CD14-positive monocyte (primary cell): ENCODE measurements at regions not wholly inside any gene's neighbourhood (a gene's known extent, or its start where the extent isn't known, plus 50 kb on each side); places are given as distances from the start of the nearest gene placed in this dataset.

Experiments
- DNase-seq, 3 donors: peaks; one replicate each; pipeline ENCODE4 v3.0.0-alpha.2; 2011 to 2022
- H2AFZ ChIP-seq: 2 replicates; pipeline ENCODE4 v1.6.0; 2012; ENCODE audit warnings: mild to moderate bottlenecking, low read depth, low read length, inconsistent platforms; ENCODE audit not compliant: insufficient read depth, poor library complexity, severe bottlenecking
- H3K27ac ChIP-seq, 2 donors: 1 replicate in 1 of 2; 2 replicates in 1 of 2; pipeline ENCODE4 v1.5.1; 2012 to 2013; ENCODE audit warnings: low read length in 2 of 2, control low read depth in 1 of 2, inconsistent platforms in 1 of 2, low read depth in 1 of 2, mild to moderate bottlenecking in 1 of 2
- H3K27me3 ChIP-seq, 2 donors: one replicate each; pipeline versions ENCODE4 v1.6.0 to v1.6.1; 2011 to 2013; ENCODE audit warnings: low read length in 2 of 2; ENCODE audit not compliant: control insufficient read depth in 2 of 2, insufficient read depth in 2 of 2
- H3K36me3 ChIP-seq, 2 donors: replicated peaks in 1 of 2; 1 replicate in 1 of 2; 2 replicates in 1 of 2; pipeline versions ENCODE4 v1.5.1 to v1.6.1; 2012 to 2013; ENCODE audit warnings: low read length in 2 of 2, control low read depth in 1 of 2, inconsistent platforms in 1 of 2, mild to moderate bottlenecking in 1 of 2; ENCODE audit not compliant: insufficient read depth in 2 of 2, control insufficient read depth in 1 of 2
- H3K4me1 ChIP-seq, 2 donors: 1 replicate in 1 of 2; 2 replicates in 1 of 2; pipeline versions ENCODE4 v1.5.1 to v1.6.1; 2012 to 2013; ENCODE audit warnings: low read length in 2 of 2, control low read depth in 1 of 2, inconsistent platforms in 1 of 2, mild to moderate bottlenecking in 1 of 2, moderate library complexity in 1 of 2; ENCODE audit not compliant: insufficient read depth in 2 of 2, control insufficient read depth in 1 of 2
- H3K4me2 ChIP-seq: replicated peaks from 2 replicates; pipeline ENCODE3; 2012; ENCODE audit warnings: low read length, moderate library complexity, mild to moderate bottlenecking; ENCODE audit not compliant: poor library complexity, severe bottlenecking; ENCODE audit errors: extremely low read depth
- H3K4me3 ChIP-seq, 3 experiments: fragments of 200-600 bp in 1 of 3; sonication (generic) in 1 of 3; replicated peaks in 1 of 3; 1 replicate in 2 of 3; 2 replicates in 1 of 3; pipeline ENCODE4 v1.5.1; 2011 to 2013; ENCODE audit warnings: low read length in 3 of 3, mild to moderate bottlenecking in 3 of 3, control low read depth in 2 of 3, low read depth in 2 of 3, inconsistent platforms in 1 of 3, moderate library complexity in 1 of 3
- H3K79me2 ChIP-seq: 2 replicates; pipeline ENCODE4 v1.6.0; 2012; ENCODE audit warnings: mild to moderate bottlenecking, control low read depth, inconsistent platforms, low read length, moderate library complexity; ENCODE audit not compliant: insufficient read depth
- H3K9ac ChIP-seq: 2 replicates; pipeline ENCODE4 v1.6.0; 2017; ENCODE audit warnings: low read length, mild to moderate bottlenecking; ENCODE audit not compliant: insufficient read depth, poor library complexity, severe bottlenecking
- H3K9me3 ChIP-seq, 2 donors: replicated peaks in 1 of 2; 1 replicate in 1 of 2; 2 replicates in 1 of 2; pipeline versions ENCODE4 v1.5.1 to v1.6.1; 2012 to 2013; ENCODE audit warnings: low read length in 2 of 2, control low read depth in 1 of 2; ENCODE audit not compliant: control insufficient read depth in 1 of 2, insufficient read depth in 1 of 2
- H4K20me1 ChIP-seq: 2 replicates; pipeline ENCODE4 v1.6.0; 2012; ENCODE audit warnings: mild to moderate bottlenecking, low read length, control low read depth, moderate library complexity; ENCODE audit not compliant: insufficient read depth
- H3K27ac Mint-ChIP-seq, 7 donors: one replicate each; pipeline ENCODE4 v1.8.0; 2020; ENCODE audit warnings: mild to moderate bottlenecking in 7 of 7, mixed read lengths in 7 of 7, moderate library complexity in 6 of 7, inconsistent platforms in 2 of 7
- H3K27me3 Mint-ChIP-seq, 3 donors: one replicate each; pipeline ENCODE4 v1.8.0; 2021 to 2022; ENCODE audit warnings: low read depth in 3 of 3, mild to moderate bottlenecking in 3 of 3, mixed read lengths in 3 of 3, moderate library complexity in 3 of 3, inconsistent platforms in 1 of 3
- H3K36me3 Mint-ChIP-seq, 2 donors: one replicate each; pipeline ENCODE4 v1.8.0; 2020; ENCODE audit warnings: mixed read lengths in 2 of 2, inconsistent platforms in 1 of 2, mild to moderate bottlenecking in 1 of 2
- H3K4me1 Mint-ChIP-seq: one replicate; pipeline ENCODE4 v1.8.0; 2020; ENCODE audit warnings: mild to moderate bottlenecking, mixed read lengths
- H3K4me3 Mint-ChIP-seq, 2 donors: one replicate each; pipeline ENCODE4 v1.8.0; 2020; ENCODE audit warnings: mild to moderate bottlenecking in 2 of 2, mixed read lengths in 2 of 2, moderate library complexity in 1 of 2
- H3K9me3 Mint-ChIP-seq, 7 donors: one replicate each; pipeline ENCODE4 v1.8.0; 2020 to 2022; ENCODE audit warnings: mixed read lengths in 7 of 7, mild to moderate bottlenecking in 6 of 7, moderate library complexity in 6 of 7, inconsistent platforms in 2 of 7
- WGBS: methylation state at CpG from one replicate; pipeline ENCODE4 v1.1.5; 2013; ENCODE audit warnings: missing lambda C conversion rate; ENCODE audit not compliant: insufficient coverage; 5-methylcytosine and 5-hydroxymethylcytosine counted together
- intact Hi-C, 2 donors: fragments of 100-400 bp; cut with micrococcal nuclease; formaldehyde crosslinking; loops; one replicate each; pipeline versions ENCODE4 v1.15.0 to v1.15.1; 2023
- TF ChIP-seq, protein P1 (sequence below): fragments of 200-600 bp; IDR thresholded peaks from one replicate; pipeline ENCODE4 v1.8.0; 2022; ENCODE audit warnings: antibody characterized with exemption, mild to moderate bottlenecking

DNA sequence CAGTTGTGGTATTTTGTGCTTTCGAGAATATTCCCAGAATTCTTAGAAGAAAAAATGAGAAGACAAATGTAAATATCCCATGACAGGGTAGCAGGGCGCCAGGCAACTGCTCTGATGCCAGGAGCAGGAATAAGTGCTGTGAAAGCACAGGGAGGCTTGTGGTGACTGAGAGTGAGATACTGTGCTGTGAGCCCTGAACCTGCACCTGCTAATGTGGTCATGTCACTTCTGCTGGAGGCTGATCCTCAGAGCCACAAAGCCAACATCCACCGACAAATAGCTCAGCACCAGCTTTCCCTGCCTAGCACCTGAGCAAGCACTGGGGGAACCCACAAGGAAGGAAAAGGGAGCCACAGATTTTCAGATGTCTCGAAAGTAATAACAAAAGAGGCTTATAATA is 368.6 kb upstream of the CDH4 start:
- no peak overlapping the region for H3K4me2 ChIP-seq
- H3K36me3 ChIP-seq = no peaks in the 10 kb centered on the region
- H2AFZ ChIP-seq = no peak overlapping the region
- DNase-seq = no peak
- H3K36me3 Mint-ChIP-seq = no peaks in the 10 kb centered on the region
- peaks cover 0 to 3% (median 0%) of the 10 kb centered on the region in 3 donors for H3K27me3 Mint-ChIP-seq
- intact Hi-C loops = no loop called here
- H3K27me3 ChIP-seq = no peaks in the 10 kb centered on the region
- H3K9me3 ChIP-seq = no peaks in the 10 kb centered on the region
- no peak overlapping the region for H3K27ac Mint-ChIP-seq
- no peaks in the 10 kb centered on the region for H4K20me1 ChIP-seq
- no peaks in the 10 kb centered on the region for H3K4me1 ChIP-seq
- H3K4me3 Mint-ChIP-seq = no peak overlapping the region
- WGBS = 86% methylated on average over 1 of the region's 4 CpGs
- H3K4me3 ChIP-seq = no peak overlapping the region
- H3K9me3 Mint-ChIP-seq = peaks cover 0 to 3% (median 0%) of the 10 kb centered on the region in 7 donors
- H3K27ac ChIP-seq = no peak overlapping the region
- TF ChIP-seq, protein P1, sequence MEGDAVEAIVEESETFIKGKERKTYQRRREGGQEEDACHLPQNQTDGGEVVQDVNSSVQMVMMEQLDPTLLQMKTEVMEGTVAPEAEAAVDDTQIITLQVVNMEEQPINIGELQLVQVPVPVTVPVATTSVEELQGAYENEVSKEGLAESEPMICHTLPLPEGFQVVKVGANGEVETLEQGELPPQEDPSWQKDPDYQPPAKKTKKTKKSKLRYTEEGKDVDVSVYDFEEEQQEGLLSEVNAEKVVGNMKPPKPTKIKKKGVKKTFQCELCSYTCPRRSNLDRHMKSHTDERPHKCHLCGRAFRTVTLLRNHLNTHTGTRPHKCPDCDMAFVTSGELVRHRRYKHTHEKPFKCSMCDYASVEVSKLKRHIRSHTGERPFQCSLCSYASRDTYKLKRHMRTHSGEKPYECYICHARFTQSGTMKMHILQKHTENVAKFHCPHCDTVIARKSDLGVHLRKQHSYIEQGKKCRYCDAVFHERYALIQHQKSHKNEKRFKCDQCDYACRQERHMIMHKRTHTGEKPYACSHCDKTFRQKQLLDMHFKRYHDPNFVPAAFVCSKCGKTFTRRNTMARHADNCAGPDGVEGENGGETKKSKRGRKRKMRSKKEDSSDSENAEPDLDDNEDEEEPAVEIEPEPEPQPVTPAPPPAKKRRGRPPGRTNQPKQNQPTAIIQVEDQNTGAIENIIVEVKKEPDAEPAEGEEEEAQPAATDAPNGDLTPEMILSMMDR = no peak
- H3K4me1 Mint-ChIP-seq = no peaks in the 10 kb centered on the region
- no peak overlapping the region for H3K9ac ChIP-seq
- H3K79me2 ChIP-seq = no peaks in the 10 kb centered on the region

DNA sequence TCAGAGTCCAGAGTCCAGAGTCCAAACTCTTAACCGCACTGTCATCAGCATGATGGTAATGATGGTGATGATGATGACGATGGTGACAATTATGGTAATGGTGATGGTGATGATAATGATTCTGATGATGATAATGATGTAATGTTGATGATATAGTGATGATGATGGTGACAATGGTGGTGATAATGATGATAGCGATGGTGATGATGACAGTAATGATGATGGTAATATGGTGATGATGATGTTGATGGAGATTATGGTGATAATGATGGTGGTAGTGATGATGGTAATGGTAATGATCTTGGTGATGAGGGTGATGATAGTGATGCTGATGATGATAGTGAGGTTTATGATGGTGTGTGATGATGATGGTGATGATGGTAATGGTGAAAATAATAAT is 367.8 kb upstream of the CDH4 start:
- no peak for DNase-seq
- Mint-ChIP-seq H3K4me1 (no peaks in the 10 kb centered on the region), H3K4me3 (no peak overlapping the region), H3K9me3 (peaks cover 0 to 3% (median 0%) of the 10 kb centered on the region in 7 donors), H3K27ac (no peak overlapping the region), H3K27me3 (peaks cover 0 to 3% (median 0%) of the 10 kb centered on the region in 3 donors), H3K36me3 (no peaks in the 10 kb centered on the region)
- Histone ChIP-seq H3K4me3 (no peak overlapping the region), H3K27me3 (no peaks in the 10 kb centered on the region), H2AFZ (no peak overlapping the region), H4K20me1 (no peaks in the 10 kb centered on the region), H3K9ac (no peak overlapping the region), H3K4me1 (no peaks in the 10 kb centered on the region), H3K27ac (no peak overlapping the region), H3K79me2 (no peaks in the 10 kb centered on the region), H3K36me3 (no peaks in the 10 kb centered on the region), H3K9me3 (no peaks in the 10 kb centered on the region), H3K4me2 (no peak overlapping the region)
- WGBS = 91% methylated on average over 3 of the region's 3 CpGs
- intact Hi-C loops = no loop called here
- TF ChIP-seq, protein P1 = no peak
